ENCODE measurements at regions not wholly inside any gene's neighbourhood (a gene's known extent, or its start where the extent isn't known, plus 50 kb on each side); places are given as distances from the start of the nearest gene placed in this dataset.

DNA sequence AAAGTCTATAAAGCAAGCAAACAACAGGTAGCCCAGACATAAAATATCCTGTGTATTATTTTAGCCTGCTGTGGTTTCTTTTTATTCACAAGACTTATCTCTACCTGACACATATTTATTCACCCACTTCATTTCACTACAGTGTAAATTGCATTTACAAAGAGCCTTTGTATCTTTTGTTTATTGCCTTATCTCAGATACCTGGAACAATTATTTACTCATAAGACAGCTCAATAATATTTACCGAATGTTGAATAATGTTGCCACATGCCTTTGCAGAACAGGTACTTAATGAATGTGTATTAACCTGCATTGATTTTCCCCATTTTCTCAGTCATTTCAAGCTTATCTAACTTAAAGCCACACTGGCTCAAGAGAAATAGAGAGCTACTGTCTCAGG, 603.6 kb downstream of the FBXO15 start:
- Histone ChIP-seq H3K9me3 (ENCODE audit: control insufficient read depth, low read length) (no peaks in the 10 kb centered on the region), H3K14ac (ENCODE audit: low read length in 2 of 2) (no peak overlapping the region), H2BK15ac (ENCODE audit: low read depth, poor library complexity, severe bottlenecking) (no peak overlapping the region), H2AK5ac (ENCODE audit: low read length, severe bottlenecking) (no peak overlapping the region), H2BK120ac (ENCODE audit: low read depth, low read length) (no peak overlapping the region), H3K4ac (ENCODE audit: low read depth in 1 of 2, low read length in 2 of 2) (no peak overlapping the region), H3K27ac (ENCODE audit: low read length, poor library complexity, severe bottlenecking) (no peak overlapping the region), H2BK5ac (ENCODE audit: low read depth, low read length, poor library complexity, severe bottlenecking) (no peak overlapping the region), H2AFZ (ENCODE audit: low read depth, low read length) (no peak overlapping the region), H3K4me2 (ENCODE audit: low read length, poor library complexity, severe bottlenecking) (no peak overlapping the region), H3K23ac (ENCODE audit: low read length in 2 of 2) (no peak overlapping the region), H4K8ac (ENCODE audit: low read length) (no peak overlapping the region), H3K4me1 (ENCODE audit: control insufficient read depth, insufficient read depth, low read depth, low read length) (no peaks in the 10 kb centered on the region), H3K18ac (ENCODE audit: low read depth in 1 of 2, low read length in 2 of 2) (no peak overlapping the region), H3K36me3 (ENCODE audit: control insufficient read depth in 1 of 2, insufficient read depth in 2 of 2, low read depth in 1 of 2, low read length in 2 of 2) (no peaks in the 10 kb centered on the region), H3K4me3 (ENCODE audit: insufficient read depth in 1 of 2, low read depth in 1 of 2, low read length in 2 of 2) (no peak overlapping the region), H4K91ac (ENCODE audit: low read length) (no peak overlapping the region), H3K27me3 (ENCODE audit: control insufficient read depth in 1 of 2, insufficient read depth in 1 of 2, low read length in 2 of 2) (no peaks in the 10 kb centered on the region), H3K9ac (ENCODE audit: low read length) (no peak overlapping the region), H2BK12ac (ENCODE audit: low read length in 2 of 2) (no peak overlapping the region), H3K79me1 (replicated peaks; ENCODE audit: low read length, poor library complexity, severe bottlenecking) (no peaks in the 10 kb centered on the region)
- DNase-seq = no peak
- WGBS = 80% methylated on average over 1 of the region's 1 CpG

- H3K27me3 ChIP-seq (ENCODE audit: control insufficient read depth in 1 of 2, insufficient read depth in 1 of 2, low read length in 2 of 2) = no peaks in the 10 kb centered on the region
- no peak overlapping the region for H3K4me3 ChIP-seq (ENCODE audit: insufficient read depth in 1 of 2, low read depth in 1 of 2, low read length in 2 of 2)
- no peak overlapping the region for H3K27ac ChIP-seq (ENCODE audit: low read length, poor library complexity, severe bottlenecking)
- no peak overlapping the region for H3K23ac ChIP-seq (ENCODE audit: low read length in 2 of 2)
- 56% methylated on average over 1 of the region's 1 CpG for WGBS
- H3K18ac ChIP-seq (ENCODE audit: low read depth in 1 of 2, low read length in 2 of 2) = no peak overlapping the region
- H2AFZ ChIP-seq (ENCODE audit: low read depth, low read length) = no peak overlapping the region
- H3K4ac ChIP-seq (ENCODE audit: low read depth in 1 of 2, low read length in 2 of 2) = no peak overlapping the region
- H2BK120ac ChIP-seq (ENCODE audit: low read depth, low read length) = no peak overlapping the region
- DNase-seq = no peak
- no peak overlapping the region for H2BK5ac ChIP-seq (ENCODE audit: low read depth, low read length, poor library complexity, severe bottlenecking)
- H3K4me2 ChIP-seq (ENCODE audit: low read length, poor library complexity, severe bottlenecking) = no peak overlapping the region
- no peak overlapping the region for H3K9ac ChIP-seq (ENCODE audit: low read length)
- H3K9me3 ChIP-seq (ENCODE audit: control insufficient read depth, low read length) = no peaks in the 10 kb centered on the region
- H3K79me1 ChIP-seq (replicated peaks; ENCODE audit: low read length, poor library complexity, severe bottlenecking) = no peaks in the 10 kb centered on the region
- no peak overlapping the region for H3K14ac ChIP-seq (ENCODE audit: low read length in 2 of 2)
- no peak overlapping the region for H2BK12ac ChIP-seq (ENCODE audit: low read length in 2 of 2)
- H4K8ac ChIP-seq (ENCODE audit: low read length) = no peak overlapping the region
- H2AK5ac ChIP-seq (ENCODE audit: low read length, severe bottlenecking) = no peak overlapping the region
- no peak overlapping the region for H2BK15ac ChIP-seq (ENCODE audit: low read depth, poor library complexity, severe bottlenecking)
- no peaks in the 10 kb centered on the region for H3K36me3 ChIP-seq (ENCODE audit: control insufficient read depth in 1 of 2, insufficient read depth in 2 of 2, low read depth in 1 of 2, low read length in 2 of 2)
- no peak overlapping the region for H4K91ac ChIP-seq (ENCODE audit: low read length)
- H3K4me1 ChIP-seq (ENCODE audit: control insufficient read depth, insufficient read depth, low read depth, low read length) = no peaks in the 10 kb centered on the region
Measured at GRCh38 chr18:73535990-73536389, 611.6 kb downstream of the FBXO15 start.

DNA sequence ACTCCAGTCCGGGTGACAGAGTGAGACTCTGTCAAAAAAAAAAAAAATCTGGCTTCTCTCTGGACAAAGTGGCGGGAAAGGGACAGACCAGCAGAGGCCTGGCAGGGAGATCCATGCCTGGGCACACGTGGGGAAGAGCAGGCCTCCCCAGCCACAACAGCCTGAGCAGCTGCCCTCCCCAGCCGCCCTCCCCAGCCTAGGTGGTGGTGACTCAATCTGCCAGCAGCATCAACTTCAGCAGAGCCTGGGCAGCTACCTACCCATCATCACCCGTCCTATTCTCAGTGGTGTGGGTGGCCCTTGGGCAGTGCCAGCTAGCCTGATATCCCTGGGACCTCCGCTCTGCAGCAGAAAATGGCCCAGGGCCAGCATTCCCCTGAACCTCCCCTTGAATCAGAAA, 612.4 kb downstream of the FBXO15 start:
- Histone ChIP-seq H3K18ac (ENCODE audit: low read depth in 1 of 2, low read length in 2 of 2) (no peak overlapping the region), H3K36me3 (ENCODE audit: control insufficient read depth in 1 of 2, insufficient read depth in 2 of 2, low read depth in 1 of 2, low read length in 2 of 2) (no peaks in the 10 kb centered on the region), H3K4ac (ENCODE audit: low read depth in 1 of 2, low read length in 2 of 2) (no peak overlapping the region), H2BK15ac (ENCODE audit: low read depth, poor library complexity, severe bottlenecking) (no peak overlapping the region), H2AK5ac (ENCODE audit: low read length, severe bottlenecking) (no peak overlapping the region), H3K23ac (ENCODE audit: low read length in 2 of 2) (no peak overlapping the region), H2BK120ac (ENCODE audit: low read depth, low read length) (no peak overlapping the region), H3K4me2 (ENCODE audit: low read length, poor library complexity, severe bottlenecking) (no peak overlapping the region), H4K8ac (ENCODE audit: low read length) (no peak overlapping the region), H3K9me3 (ENCODE audit: control insufficient read depth, low read length) (peaks cover 3% of the 10 kb centered on the region), H2BK5ac (ENCODE audit: low read depth, low read length, poor library complexity, severe bottlenecking) (no peak overlapping the region), H3K79me1 (replicated peaks; ENCODE audit: low read length, poor library complexity, severe bottlenecking) (no peaks in the 10 kb centered on the region), H3K14ac (ENCODE audit: low read length in 2 of 2) (no peak overlapping the region), H3K9ac (ENCODE audit: low read length) (no peak overlapping the region), H3K27ac (ENCODE audit: low read length, poor library complexity, severe bottlenecking) (no peak overlapping the region), H2BK12ac (ENCODE audit: low read length in 2 of 2) (no peak overlapping the region), H2AFZ (ENCODE audit: low read depth, low read length) (no peak overlapping the region), H3K4me1 (ENCODE audit: control insufficient read depth, insufficient read depth, low read depth, low read length) (no peaks in the 10 kb centered on the region), H3K4me3 (ENCODE audit: insufficient read depth in 1 of 2, low read depth in 1 of 2, low read length in 2 of 2) (peak overlapping the region in 1 of 2 experiments; percentile 3), H3K27me3 (ENCODE audit: control insufficient read depth in 1 of 2, insufficient read depth in 1 of 2, low read length in 2 of 2) (no peaks in the 10 kb centered on the region), H4K91ac (ENCODE audit: low read length) (no peak overlapping the region)
- 88% methylated on average over 6 of the region's 6 CpGs for WGBS
- DNase-seq = no peak

GRCh38 chr18:73531601-73532000, 616.0 kb downstream of the FBXO15 start:
- Histone ChIP-seq H3K9me3 (ENCODE audit: control insufficient read depth, low read length) (peaks cover 8% of the 10 kb centered on the region), H2BK12ac (ENCODE audit: low read length in 2 of 2) (no peak overlapping the region), H3K36me3 (ENCODE audit: control insufficient read depth in 1 of 2, insufficient read depth in 2 of 2, low read depth in 1 of 2, low read length in 2 of 2) (no peaks in the 10 kb centered on the region), H3K4me3 (ENCODE audit: insufficient read depth in 1 of 2, low read depth in 1 of 2, low read length in 2 of 2) (no peak overlapping the region), H2BK15ac (ENCODE audit: low read depth, poor library complexity, severe bottlenecking) (no peak overlapping the region), H3K23ac (ENCODE audit: low read length in 2 of 2) (no peak overlapping the region), H2BK5ac (ENCODE audit: low read depth, low read length, poor library complexity, severe bottlenecking) (no peak overlapping the region), H3K4me1 (ENCODE audit: control insufficient read depth, insufficient read depth, low read depth, low read length) (no peaks in the 10 kb centered on the region), H2AK5ac (ENCODE audit: low read length, severe bottlenecking) (no peak overlapping the region), H3K79me1 (replicated peaks; ENCODE audit: low read length, poor library complexity, severe bottlenecking) (no peaks in the 10 kb centered on the region), H3K9ac (ENCODE audit: low read length) (no peak overlapping the region), H2BK120ac (ENCODE audit: low read depth, low read length) (no peak overlapping the region), H3K27ac (ENCODE audit: low read length, poor library complexity, severe bottlenecking) (no peak overlapping the region), H3K14ac (ENCODE audit: low read length in 2 of 2) (no peak overlapping the region), H2AFZ (ENCODE audit: low read depth, low read length) (no peak overlapping the region), H3K4ac (ENCODE audit: low read depth in 1 of 2, low read length in 2 of 2) (no peak overlapping the region), H4K8ac (ENCODE audit: low read length) (no peak overlapping the region), H3K4me2 (ENCODE audit: low read length, poor library complexity, severe bottlenecking) (no peak overlapping the region), H3K18ac (ENCODE audit: low read depth in 1 of 2, low read length in 2 of 2) (no peak overlapping the region), H3K27me3 (ENCODE audit: control insufficient read depth in 1 of 2, insufficient read depth in 1 of 2, low read length in 2 of 2) (no peaks in the 10 kb centered on the region), H4K91ac (ENCODE audit: low read length) (no peak overlapping the region)
- 95% methylated on average over 1 of the region's 3 CpGs for WGBS
- no peak for DNase-seq
